Keratinocyte (primary cell): ENCODE measurements at regions not wholly inside any gene's neighbourhood (a gene's known extent, or its start where the extent isn't known, plus 50 kb on each side); places are given as distances from the start of the nearest gene placed in this dataset.

Source experiments
- DNase-seq: peaks from one replicate; pipeline ENCODE4 v3.0.0-alpha.2; 2011; ENCODE audit warnings: low read depth, missing footprints, low spot score
- FAIRE-seq: peaks from 2 replicates; lab custom pipeline; 2011; peaks lifted over from hg19 to GRCh38; lab: Jason Lieb, UNC
- H2AFZ ChIP-seq: 2 replicates; pipeline ENCODE4 v1.6.0; 2012; ENCODE audit warnings: low read length, control low read depth, inconsistent platforms; ENCODE audit not compliant: control insufficient read depth
- H3K27ac ChIP-seq: 2 replicates; pipeline ENCODE4 v1.5.1; 2011; ENCODE audit warnings: low read length; ENCODE audit not compliant: control insufficient read depth, insufficient read depth
- H3K27me3 ChIP-seq: 3 replicates; pipeline ENCODE4 v1.6.0; 2011; ENCODE audit warnings: low read length; ENCODE audit not compliant: control insufficient read depth, insufficient read depth; ENCODE audit errors: extremely low read depth
- H3K36me3 ChIP-seq, 2 experiments: 2 replicates in 1 of 2; 3 replicates in 1 of 2; pipeline ENCODE4 v1.5.1; 2011; ENCODE audit warnings: low read length in 2 of 2, mild to moderate bottlenecking in 1 of 2; ENCODE audit not compliant: control insufficient read depth in 2 of 2, insufficient read depth in 2 of 2; ENCODE audit errors: extremely low read depth in 1 of 2
- H3K4me1 ChIP-seq: 3 replicates; pipeline ENCODE4 v1.5.1; 2011; ENCODE audit warnings: low read length; ENCODE audit not compliant: control insufficient read depth, insufficient read depth; ENCODE audit errors: extremely low read depth
- H3K4me2 ChIP-seq: 3 replicates; pipeline ENCODE4 v1.6.0; 2011; ENCODE audit warnings: low read depth, low read length; ENCODE audit not compliant: control insufficient read depth, insufficient read depth; ENCODE audit errors: extremely low read depth
- H3K4me3 ChIP-seq, 3 experiments: fragments of 200-600 bp in 1 of 3; sonication (generic) in 1 of 3; 2 replicates in 2 of 3; 3 replicates in 1 of 3; pipeline ENCODE4 v1.5.1; 2011 to 2016; ENCODE audit warnings: low read length in 3 of 3, mild to moderate bottlenecking in 3 of 3, control low read depth in 2 of 3, inconsistent platforms in 1 of 3, low read depth in 1 of 3, mixed read lengths in 1 of 3, mixed run types in 1 of 3, moderate library complexity in 1 of 3; ENCODE audit not compliant: control insufficient read depth in 2 of 3, insufficient read depth in 2 of 3; ENCODE audit errors: extremely low read depth in 1 of 3
- H3K79me2 ChIP-seq: 2 replicates; pipeline ENCODE4 v1.6.0; 2012; ENCODE audit warnings: low read length; ENCODE audit not compliant: control insufficient read depth, insufficient read depth
- H3K9ac ChIP-seq: 3 replicates; pipeline ENCODE4 v1.6.0; 2011; ENCODE audit warnings: low read length; ENCODE audit not compliant: control insufficient read depth, insufficient read depth; ENCODE audit errors: extremely low read depth
- H3K9me1 ChIP-seq: 3 replicates; pipeline ENCODE4 v1.6.0; 2011; ENCODE audit warnings: low read length; ENCODE audit not compliant: control insufficient read depth, insufficient read depth; ENCODE audit errors: extremely low read depth
- H3K9me3 ChIP-seq: 2 replicates; pipeline ENCODE4 v1.5.1; 2012; ENCODE audit warnings: low read depth, low read length; ENCODE audit not compliant: control insufficient read depth
- H4K20me1 ChIP-seq: 3 replicates; pipeline ENCODE4 v1.6.0; 2011; ENCODE audit warnings: low read length; ENCODE audit not compliant: control insufficient read depth, insufficient read depth; ENCODE audit errors: extremely low read depth
- EZH2 ChIP-seq: IDR thresholded peaks from one replicate; pipeline ENCODE4 v1.6.1; 2012; ENCODE audit warnings: inconsistent platforms, mild to moderate bottlenecking, low read length, moderate library complexity
- dilution Hi-C: fragments of 300-500 bp; cut with MboI; formaldehyde crosslinking; loops from one replicate; pipeline ENCODE4 v1.7.0; 2020; ENCODE audit warnings: low sequenced_read_pairs; ENCODE audit not compliant: extremely low pct_ligation_motif_present
- TF ChIP-seq, protein P1 (sequence below), 3 experiments: IDR thresholded peaks in 1 of 3; conservative IDR thresholded peaks in 1 of 3; optimal IDR thresholded peaks in 1 of 3; 2 replicates in 2 of 3; 3 replicates in 1 of 3; pipeline versions ENCODE3 to v1.5.1; 2011; ENCODE audit warnings: low read length in 3 of 3, mild to moderate bottlenecking in 3 of 3, moderate library complexity in 2 of 3, control low read depth in 1 of 3, inconsistent platforms in 1 of 3; ENCODE audit not compliant: insufficient read depth in 2 of 3; ENCODE audit errors: extremely low read depth in 1 of 3

DNA sequence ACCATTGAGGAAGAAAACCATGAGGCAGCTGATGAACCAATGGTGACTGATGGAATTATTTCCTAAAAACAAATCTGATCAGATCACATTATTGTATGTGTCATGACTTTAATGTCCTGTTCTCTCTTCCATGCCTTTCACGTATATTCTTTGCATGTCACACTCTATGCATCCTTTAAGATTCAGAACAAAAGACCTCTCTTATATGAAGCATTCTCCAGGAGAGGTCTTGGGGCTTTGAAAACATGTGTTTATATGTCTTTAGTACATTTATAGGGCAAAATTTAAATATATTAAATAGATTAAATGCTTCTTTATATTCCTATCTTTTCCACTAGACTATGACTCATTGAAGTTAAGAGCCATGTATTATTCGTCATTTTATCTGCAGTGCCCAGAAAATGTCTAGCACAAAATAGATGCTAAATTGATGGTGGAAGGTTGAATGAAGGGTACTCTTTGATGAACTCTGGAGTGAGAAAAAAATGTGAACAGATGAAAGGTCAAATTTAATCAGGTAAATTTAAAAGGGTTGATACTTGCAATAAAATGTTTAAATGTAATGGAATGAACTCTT, 196.3 kb downstream of the PSAT1 start:
- H3K4me2 ChIP-seq, result no peak overlapping the region
- DNase-seq (no peak), FAIRE-seq (no peak)
- H3K4me3 ChIP-seq, result no peak overlapping the region
- H3K9me3 ChIP-seq, result no peaks in the 10 kb centered on the region
- H3K4me1 ChIP-seq, result no peaks in the 10 kb centered on the region
- H3K27me3 ChIP-seq, result no peaks in the 10 kb centered on the region
- H2AFZ ChIP-seq, result no peak overlapping the region
- dilution Hi-C loops, result no loop called here
- H3K79me2 ChIP-seq, result no peaks in the 10 kb centered on the region
- H3K36me3 ChIP-seq, result no peaks in the 10 kb centered on the region
- no peak overlapping the region for H3K9ac ChIP-seq
- H3K9me1 ChIP-seq, result no peaks in the 10 kb centered on the region
- H3K27ac ChIP-seq, result no peak overlapping the region
- H4K20me1 ChIP-seq, result no peaks in the 10 kb centered on the region
- TF ChIP-seq, protein P1, sequence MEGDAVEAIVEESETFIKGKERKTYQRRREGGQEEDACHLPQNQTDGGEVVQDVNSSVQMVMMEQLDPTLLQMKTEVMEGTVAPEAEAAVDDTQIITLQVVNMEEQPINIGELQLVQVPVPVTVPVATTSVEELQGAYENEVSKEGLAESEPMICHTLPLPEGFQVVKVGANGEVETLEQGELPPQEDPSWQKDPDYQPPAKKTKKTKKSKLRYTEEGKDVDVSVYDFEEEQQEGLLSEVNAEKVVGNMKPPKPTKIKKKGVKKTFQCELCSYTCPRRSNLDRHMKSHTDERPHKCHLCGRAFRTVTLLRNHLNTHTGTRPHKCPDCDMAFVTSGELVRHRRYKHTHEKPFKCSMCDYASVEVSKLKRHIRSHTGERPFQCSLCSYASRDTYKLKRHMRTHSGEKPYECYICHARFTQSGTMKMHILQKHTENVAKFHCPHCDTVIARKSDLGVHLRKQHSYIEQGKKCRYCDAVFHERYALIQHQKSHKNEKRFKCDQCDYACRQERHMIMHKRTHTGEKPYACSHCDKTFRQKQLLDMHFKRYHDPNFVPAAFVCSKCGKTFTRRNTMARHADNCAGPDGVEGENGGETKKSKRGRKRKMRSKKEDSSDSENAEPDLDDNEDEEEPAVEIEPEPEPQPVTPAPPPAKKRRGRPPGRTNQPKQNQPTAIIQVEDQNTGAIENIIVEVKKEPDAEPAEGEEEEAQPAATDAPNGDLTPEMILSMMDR (optimal IDR thresholded peaks at IDR 0.05 in 1 of 3, IDR thresholded peaks at IDR 0.05 in 1 of 3, conservative IDR thresholded peaks at IDR 0.05 in 1 of 3; ENCODE audit: extremely low read depth in 1 of 3, insufficient read depth in 2 of 3, low read length in 3 of 3), result no peak
- no peak for TF ChIP-seq EZH2

DNA sequence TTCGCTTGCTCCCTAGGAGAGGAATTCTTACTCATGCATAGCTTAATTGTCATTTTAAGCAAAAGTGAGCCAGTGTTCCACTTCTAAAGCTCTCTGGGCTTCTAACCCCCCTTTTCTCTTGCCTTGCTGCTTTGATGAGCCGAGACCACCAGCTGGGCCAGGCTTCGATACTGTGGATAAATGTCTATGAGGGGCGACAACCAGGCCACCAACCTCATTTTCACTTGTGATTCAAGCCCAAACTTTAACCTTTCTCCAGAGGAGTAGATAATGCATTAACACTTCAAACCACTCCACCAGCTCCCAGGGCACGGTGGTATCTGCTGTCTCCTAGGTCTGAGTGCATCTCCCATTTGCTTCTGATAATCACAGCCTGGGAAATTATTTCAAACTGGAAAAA, 205.6 kb downstream of the PSAT1 start:
- Histone ChIP-seq H3K27ac (no peak overlapping the region), H3K36me3 (no peaks in the 10 kb centered on the region), H3K79me2 (no peaks in the 10 kb centered on the region), H3K4me2 (no peak overlapping the region), H3K9me3 (no peaks in the 10 kb centered on the region), H3K4me3 (no peak overlapping the region), H3K4me1 (no peaks in the 10 kb centered on the region), H2AFZ (no peak overlapping the region), H3K9me1 (no peaks in the 10 kb centered on the region), H3K9ac (no peak overlapping the region), H4K20me1 (no peaks in the 10 kb centered on the region), H3K27me3 (no peaks in the 10 kb centered on the region)
- dilution Hi-C loops, result no loop called here
- no peak for FAIRE-seq
- TF ChIP-seq EZH2, result no peak
- TF ChIP-seq, protein P1 (optimal IDR thresholded peaks at IDR 0.05 in 1 of 3, IDR thresholded peaks at IDR 0.05 in 1 of 3, conservative IDR thresholded peaks at IDR 0.05 in 1 of 3; ENCODE audit: extremely low read depth in 1 of 3, insufficient read depth in 2 of 3, low read length in 3 of 3), result no peak
- DNase-seq, result no peak
